Retina (tissue), 1 donor: ENCODE measurements at regions not wholly inside any gene's neighbourhood (a gene's known extent, or its start where the extent isn't known, plus 50 kb on each side); places are given as distances from the start of the nearest gene placed in this dataset.

ENCODE experiments used
- DNase-seq: peaks from one replicate; pipeline ENCODE4 v3.0.0-alpha.2; 2016

DNA sequence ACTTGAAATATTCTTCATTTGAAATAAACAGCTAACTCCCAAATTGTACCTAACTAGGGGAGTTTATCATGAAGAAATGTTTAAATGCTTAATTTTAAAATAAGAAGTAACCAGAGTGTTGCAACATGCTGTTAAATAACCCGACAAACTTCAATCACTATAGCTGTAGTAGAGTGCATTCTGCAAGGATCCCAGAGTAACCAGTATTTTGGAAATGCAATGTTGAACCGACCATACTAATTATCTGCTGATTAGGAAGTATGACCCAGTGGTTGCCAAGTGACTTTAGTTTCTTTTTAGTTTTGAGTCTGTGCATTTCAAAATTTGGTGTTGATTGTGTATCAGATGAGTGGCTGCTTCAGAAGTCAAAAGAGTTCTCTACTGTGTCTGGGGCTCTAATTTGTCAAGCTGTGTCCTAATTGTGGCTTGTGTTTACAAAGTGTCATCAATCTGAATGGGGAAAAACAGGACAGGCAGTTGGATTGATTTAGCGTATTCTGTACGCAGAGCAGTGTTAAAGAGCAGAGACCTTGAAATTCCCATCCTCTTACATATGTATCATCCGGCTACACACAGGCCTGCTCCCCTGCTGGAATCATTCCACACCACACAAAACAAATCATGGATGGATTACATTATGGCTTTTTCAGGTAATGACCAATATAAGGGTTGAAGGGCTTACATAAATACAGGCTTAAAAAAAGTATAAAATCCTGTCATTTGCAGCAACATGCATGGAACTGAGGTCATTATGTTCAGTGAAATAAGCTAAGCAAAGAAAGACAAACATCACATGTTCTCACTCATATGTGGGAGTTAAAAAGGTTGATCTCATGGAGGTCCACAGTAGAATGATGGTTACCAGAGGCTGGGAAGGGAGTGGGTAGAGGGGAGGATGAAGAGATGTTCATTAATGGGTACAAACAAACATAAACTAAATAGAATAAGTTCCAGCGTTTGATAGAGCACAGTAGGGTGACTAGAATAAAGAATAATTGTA lies 351.5 kb downstream of the KLF12 start:
- no peak for DNase-seq

GRCh38 chr13:73781384-73781783 lies 352.8 kb downstream of the KLF12 start:
- DNase-seq, result no peak

- DNase-seq, result no peak
These were observed 354.3 kb downstream of the KLF12 start for GRCh38 chr13:73779881-73780280.

- DNase-seq, result no peak
These were observed 355.9 kb downstream of the KLF12 start for GRCh38 chr13:73778242-73778864.

DNA sequence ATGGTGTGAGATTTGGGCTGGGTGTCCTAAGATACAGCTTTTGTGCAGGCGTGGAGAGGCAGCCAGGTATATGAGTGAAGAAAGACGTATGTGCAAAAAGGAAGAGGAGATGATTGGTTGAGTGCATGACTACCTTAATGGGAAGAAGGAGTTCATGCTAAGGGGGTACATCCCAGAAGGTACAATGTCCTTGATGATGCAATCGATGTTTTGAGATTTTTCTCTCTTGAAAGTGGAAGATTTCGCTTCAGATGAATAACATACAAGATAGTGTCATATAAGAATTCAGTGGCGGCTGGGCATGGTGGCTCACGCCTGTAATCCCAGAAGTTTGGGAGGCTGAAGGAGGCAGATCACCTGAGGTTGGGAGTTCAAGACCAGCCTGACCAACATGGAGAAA lies 357.1 kb downstream of the KLF12 start:
- no peak for DNase-seq

- no peak for DNase-seq
These were observed 357.9 kb downstream of the KLF12 start for GRCh38 chr13:73776151-73776785.

GRCh38 chr13:73773168-73773549 lies 361.0 kb downstream of the KLF12 start:
- DNase-seq, result no peak

DNA sequence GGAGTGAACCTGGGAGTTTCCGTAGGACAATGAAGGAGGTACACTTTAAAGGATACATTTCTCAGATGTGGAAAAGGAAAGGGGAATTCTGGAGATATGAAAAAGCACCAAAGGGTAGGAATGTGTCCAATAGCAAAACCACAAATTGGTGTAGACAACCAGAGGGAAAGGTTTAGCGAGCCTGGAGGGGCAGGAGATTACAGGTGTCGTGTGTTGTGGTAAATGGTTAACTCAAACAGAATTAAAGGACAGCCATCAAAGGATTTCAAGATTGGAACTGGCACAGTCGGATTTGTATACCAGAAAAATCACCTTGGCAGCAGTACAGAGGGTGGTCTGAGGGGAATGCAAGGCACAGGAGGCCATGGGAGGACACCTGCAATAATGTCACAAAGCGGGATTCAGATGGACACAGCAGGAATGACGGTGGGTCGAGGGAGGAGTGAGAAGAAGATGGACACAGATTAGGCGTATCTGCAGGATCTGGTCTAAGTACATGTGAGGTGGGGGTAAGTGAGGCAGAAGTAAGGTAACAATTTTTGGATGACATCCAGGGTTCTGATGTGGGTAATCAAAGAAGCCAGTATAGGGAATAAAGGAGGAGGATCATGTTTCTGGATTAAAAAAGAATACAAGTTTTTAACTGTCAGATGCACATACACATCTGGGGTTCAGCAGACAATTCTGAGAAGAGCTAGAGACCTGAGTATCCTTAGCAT lies 361.6 kb downstream of the KLF12 start:
- no peak for DNase-seq

GRCh38 chr13:73767747-73768315 lies 366.4 kb downstream of the KLF12 start:
- no peak for DNase-seq

DNA sequence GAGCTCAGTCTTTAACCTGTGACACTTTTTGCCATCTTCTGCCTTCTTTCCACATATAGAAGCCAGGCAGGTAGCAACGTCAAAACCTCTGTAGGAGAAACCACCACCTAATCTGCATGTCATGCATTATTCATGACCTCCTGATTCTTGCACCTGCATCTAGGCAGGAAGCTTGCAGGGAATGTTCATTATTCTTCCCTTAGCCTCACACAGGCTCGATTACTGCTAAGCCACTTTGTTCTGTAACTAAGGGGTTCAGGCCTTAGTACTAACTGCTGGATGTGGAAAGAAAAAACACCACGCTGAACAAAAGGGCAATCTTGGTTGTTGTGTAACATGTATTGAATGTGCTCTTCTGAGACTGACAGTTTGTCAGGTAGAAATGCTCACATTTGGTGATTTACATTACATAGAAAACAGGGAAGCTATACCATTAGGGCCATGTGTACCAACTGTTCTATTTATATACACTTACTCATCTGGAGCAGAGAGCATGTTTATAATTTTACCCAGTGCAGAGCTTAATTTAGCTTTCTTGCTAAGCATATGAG lies 366.9 kb downstream of the KLF12 start:
- no peak for DNase-seq

GRCh38 chr13:73765651-73766384 lies 368.4 kb downstream of the KLF12 start:
- peak; percentile 87 for DNase-seq

DNA sequence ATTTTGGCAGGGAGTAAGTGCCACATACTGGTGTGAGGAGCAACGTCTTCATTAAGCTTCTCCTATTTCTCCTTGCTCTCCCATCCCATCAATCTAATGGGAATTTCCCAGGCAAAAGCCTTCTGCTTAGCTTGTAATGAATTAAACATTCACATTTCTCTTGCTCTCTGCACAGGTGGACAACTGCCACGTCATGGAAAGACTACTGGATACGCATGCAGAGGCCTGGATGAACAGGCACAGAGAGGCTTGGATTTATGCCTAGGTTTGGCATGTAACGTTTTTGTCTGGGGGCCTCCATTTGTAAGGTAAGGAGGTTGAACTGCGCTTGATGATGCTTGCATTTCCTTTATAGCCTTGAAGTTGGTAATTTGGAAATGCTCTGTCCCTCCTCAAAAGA lies 374.8 kb downstream of the KLF12 start:
- DNase-seq, result no peak

- DNase-seq, result no peak
These were observed 376.5 kb downstream of the KLF12 start for GRCh38 chr13:73757481-73758233.

- DNase-seq, result peak; percentile 75
These were observed 379.4 kb downstream of the KLF12 start for GRCh38 chr13:73754727-73755292.

- no peak for DNase-seq
These were observed 380.0 kb downstream of the KLF12 start for GRCh38 chr13:73754241-73754640.

DNA sequence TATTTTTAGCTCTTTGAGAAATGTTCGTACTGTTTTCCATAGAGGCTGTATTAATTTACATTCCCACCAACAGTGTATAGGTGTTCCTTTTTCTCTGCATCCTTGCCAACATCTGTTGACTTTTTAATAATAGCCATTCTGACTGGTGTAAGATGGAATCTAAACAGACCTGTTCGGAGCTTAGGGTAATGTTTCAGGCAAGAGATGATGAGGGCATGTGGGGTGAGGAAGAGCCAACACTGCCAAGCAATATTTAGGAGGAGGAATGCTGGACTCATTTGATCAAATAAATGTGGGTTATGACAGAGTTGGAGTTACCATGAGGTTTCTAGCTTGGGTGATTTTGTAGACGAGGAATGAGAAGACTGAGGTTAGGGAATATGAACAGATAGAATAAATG lies 382.9 kb downstream of the KLF12 start:
- DNase-seq, result no peak

GRCh38 chr13:73748404-73748803 lies 385.8 kb downstream of the KLF12 start:
- DNase-seq, result no peak

DNA sequence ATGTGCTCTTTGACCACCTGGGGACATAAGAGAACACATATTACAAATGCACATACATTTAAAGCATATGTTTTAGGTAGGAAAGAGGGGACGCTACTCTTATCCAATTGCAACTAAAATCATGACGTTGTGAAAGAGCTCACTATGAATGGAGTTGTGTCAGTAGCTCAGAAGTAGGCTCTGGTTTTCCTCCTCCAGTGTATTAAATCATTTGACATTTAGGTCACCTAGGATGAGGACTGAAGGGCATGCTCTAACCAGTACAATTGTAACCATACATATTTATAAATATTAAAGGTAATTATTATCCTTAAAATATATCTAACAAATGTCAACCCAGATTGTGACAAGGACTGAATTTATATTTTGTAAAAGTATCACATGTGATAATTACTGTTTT lies 389.0 kb downstream of the KLF12 start:
- no peak for DNase-seq

DNA sequence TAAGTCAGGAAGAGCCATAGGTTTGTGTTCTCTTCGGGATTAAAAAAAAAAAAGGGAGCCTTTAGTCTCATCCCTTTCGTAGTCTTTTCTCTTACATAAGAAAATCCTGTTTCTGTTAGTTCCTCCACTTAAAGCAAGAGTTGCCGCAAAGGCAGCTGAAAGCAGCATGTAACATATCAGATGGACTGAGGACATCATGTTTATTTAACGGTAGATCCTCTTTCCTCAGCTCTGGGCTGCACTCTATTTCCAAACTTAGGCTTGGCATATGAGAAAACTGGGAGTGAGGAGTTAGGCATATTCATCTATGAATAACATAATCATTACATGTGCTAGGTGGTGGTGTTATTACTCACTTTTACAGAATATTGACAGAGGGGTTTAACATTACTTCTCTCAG lies 391.2 kb downstream of the KLF12 start:
- no peak for DNase-seq

GRCh38 chr13:73741742-73742141 lies 392.5 kb downstream of the KLF12 start:
- no peak for DNase-seq

DNA sequence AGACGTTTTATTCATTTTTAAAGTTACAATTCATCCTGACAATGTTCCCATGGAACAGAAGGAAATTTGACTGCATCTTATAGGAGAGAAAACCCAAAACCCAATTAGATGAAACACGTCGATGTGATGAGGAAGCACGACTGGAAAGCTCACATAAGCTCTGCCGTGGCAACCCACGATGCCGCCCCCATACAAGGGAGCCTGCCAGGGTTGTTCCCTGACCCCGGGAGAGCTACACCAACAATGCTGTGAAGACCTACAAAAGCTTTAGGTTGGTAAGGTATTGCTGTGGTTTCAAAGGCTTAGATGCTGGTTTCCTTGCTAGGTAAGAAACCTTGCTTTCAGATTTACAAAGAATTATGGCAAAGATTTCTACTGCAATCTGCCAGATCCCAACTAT lies 393.1 kb downstream of the KLF12 start:
- no peak for DNase-seq
